CD4-positive, alpha-beta T cell treated with Interleukin-17A for 1 hour (primary cell): ENCODE measurements at regions not wholly inside any gene's neighbourhood (a gene's known extent, or its start where the extent isn't known, plus 50 kb on each side); places are given as distances from the start of the nearest gene placed in this dataset.
"Not testable (repeated sequence)": the region's sequence is repeated elsewhere in the genome, so short reads cannot be mapped to it uniquely, and the experiment has no call there.

Source experiments
- DNase-seq: peaks from one replicate; pipeline ENCODE4 v3.0.0-alpha.2; 2020

- DNase-seq: no peak
These were observed 134.6 kb upstream of the TRIM24 start for GRCh38 chr7:138325434-138325833.

DNA sequence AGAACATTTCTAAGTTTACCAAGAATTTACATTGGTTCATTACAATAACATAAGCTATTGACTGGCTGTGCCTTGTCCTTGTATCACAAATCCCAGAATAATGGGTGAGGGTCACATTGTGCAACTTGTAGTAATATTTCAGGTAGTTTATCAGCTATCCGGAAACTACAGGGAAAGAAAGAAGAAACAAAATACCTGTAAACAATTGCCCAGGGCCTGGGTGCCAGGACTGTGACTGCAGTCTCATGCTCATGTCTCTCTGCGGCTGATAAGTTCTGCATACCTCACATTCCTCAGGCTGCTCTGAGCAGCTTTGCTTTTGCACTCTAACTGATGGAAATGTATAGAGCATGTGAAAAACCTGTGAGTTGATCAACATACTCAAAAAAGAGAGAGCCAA is 131.8 kb upstream of the TRIM24 start:
- no peak for DNase-seq

DNA sequence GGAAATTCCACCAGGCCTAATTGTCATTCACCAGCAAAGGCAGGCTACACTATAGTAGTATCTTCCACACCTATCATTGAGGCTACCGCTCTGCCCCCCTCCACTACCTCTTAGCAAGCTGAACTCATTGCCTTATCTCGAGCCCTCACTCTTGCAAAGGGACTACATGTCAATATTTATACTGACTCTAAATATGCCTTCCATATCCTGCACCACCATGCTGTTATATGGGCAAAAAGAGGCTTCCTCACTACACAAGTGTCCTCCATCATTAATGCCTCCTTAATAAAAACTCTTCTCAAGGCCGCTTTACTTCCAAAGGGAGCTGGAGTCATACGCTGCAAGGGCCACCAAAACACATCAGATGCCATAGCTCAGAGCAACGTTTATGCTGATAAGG is 127.2 kb upstream of the TRIM24 start:
- DNase-seq: not testable (repeated sequence)

DNA sequence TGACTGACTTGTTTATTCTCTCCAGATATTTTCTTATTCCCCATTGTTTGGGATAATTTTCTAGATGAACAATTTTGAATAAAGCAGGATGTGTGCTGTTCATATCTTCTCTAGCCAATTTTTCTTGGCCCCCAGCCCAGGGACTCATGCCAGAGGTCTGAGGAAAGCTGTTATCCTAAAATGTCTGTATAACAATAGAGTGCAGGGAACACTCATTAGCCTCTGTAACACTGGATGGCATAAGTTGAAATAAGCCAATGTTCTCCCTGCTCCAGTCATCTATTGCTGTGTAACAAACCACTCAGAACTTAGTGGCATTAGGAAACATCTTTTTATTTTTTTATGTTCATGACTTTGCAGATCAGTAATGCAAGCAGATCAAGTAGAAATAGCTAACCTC is 121.7 kb upstream of the TRIM24 start:
- DNase-seq: no peak

DNA sequence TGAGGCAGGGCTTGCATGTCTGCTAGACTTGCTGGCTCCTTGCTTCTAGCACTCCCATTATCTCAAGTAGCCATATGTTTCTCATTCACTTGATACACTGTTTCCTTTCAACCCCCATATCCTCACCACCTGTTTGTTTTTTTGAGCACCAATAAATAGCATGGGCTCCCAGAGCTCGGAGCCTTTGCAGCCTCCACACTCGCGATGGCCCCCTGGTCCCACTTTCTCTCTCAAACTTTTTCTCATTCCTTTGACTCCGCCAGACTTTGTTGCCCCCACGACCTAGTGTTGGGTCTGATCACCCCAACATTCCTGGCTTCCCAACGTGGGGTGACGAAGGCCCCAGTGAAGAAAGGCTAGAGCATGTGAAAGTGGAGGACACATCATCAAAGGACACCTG is 120.8 kb upstream of the TRIM24 start:
- DNase-seq: not testable (repeated sequence)

- no peak for DNase-seq
These were observed 117.1 kb upstream of the TRIM24 start for GRCh38 chr7:138342990-138343389.

DNA sequence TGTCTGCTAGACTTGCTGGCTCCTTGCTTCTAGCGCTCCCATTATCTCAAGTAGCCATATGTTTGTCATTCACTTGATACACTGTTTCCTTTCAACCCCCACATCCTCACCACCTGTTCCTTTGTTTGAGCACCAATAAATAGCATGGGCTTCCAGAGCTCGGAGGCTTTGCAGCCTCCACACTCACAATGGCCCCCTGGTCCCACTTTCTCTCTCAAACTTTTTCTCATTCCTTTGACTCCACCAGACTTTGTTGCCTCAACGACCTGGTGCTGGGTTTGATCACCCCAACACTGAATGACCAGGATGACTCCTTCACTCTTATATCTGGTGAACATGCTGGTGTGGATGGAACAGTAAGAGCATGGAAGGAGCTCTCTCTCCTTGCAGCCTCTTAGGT is 114.5 kb upstream of the TRIM24 start:
- DNase-seq: no peak

GRCh38 chr7:138346975-138347374 is 113.1 kb upstream of the TRIM24 start:
- no peak for DNase-seq

- no peak for DNase-seq
These were observed 110.0 kb upstream of the TRIM24 start for GRCh38 chr7:138349841-138350700.

GRCh38 chr7:138350701-138351357 is 109.2 kb upstream of the TRIM24 start:
- DNase-seq: no peak

GRCh38 chr7:138352570-138353461 is 107.2 kb upstream of the TRIM24 start:
- no peak for DNase-seq

DNA sequence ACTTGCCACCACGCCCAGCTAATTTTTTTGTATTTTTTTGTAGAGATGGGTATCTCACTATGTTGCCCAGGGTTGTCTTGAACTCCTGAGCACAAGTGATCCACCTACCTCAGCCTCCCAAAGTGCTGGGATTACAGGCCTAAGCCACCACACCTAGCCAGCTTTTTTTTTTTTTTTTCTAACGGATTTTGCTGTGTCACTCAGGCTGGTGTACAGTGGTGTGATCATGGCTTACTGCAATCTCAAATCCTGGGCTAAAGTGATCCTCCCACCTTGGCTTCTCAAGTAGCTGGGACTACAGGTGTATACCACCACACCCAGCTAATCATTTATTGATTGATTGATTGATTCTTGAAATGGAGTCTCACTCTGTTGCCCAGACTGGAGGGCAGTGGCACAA is 106.0 kb upstream of the TRIM24 start:
- no peak for DNase-seq

DNA sequence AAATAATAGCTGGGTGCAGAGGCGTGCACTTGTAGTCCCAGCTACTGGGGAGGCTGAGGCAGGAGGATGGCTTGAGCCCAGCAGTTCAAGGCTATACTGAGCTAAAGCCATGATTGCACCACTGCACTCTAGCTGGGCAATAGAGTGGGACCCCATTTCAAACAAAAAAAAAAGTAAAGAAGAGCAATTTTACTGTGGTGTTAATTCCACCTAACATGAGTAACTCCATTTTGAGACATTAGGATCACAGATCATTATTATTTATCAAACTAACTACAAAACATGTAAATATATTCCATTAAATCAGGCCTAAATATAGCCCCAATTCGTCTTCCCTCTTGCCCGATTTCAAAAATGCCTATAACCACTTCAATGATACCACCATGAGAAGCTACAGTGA is 104.8 kb upstream of the TRIM24 start:
- no peak for DNase-seq

DNA sequence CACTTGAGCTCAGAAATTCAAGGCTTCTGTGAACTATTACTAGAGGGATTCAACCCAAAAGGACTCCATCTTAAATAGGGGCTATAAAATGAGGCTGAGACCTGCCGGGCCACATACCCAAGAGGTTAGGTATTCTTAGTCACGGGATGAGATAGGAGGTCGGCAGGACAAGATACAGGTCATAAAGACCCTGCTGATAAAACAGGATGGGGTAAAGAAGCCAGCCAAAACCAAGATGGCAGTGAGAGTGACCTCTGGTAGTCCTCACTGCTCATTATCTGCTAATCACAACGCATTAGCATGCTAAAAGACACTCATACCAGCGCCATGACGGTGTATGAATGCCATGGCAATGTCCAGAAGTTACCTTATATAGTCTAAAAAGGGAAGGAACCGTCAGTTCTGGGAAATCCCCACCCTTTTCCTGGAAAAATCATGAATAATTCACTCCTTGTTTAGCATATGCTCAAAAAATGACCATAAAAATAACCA is 101.2 kb upstream of the TRIM24 start:
- DNase-seq: no peak

- no peak for DNase-seq
These were observed 100.0 kb upstream of the TRIM24 start for GRCh38 chr7:138359870-138360559.

DNA sequence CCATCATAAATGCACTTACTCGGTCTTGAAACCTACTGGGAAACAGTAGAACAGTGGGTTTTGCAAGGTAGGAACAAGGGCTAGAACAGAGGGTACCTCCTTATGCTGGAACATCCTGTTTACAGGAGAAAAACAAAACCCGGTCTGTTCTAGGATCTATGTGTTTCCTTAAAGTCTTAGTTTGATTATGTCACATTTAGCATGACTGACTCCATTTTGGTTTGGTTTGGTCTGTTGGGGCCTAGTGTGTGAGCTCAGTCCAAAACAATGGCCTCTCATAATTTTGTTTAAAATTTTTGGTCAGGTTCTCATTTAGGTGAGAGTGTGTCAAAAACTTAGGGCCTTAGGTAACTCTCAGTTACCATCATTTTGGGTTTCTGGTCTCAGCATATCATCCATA is 96.3 kb upstream of the TRIM24 start:
- DNase-seq: no peak

DNA sequence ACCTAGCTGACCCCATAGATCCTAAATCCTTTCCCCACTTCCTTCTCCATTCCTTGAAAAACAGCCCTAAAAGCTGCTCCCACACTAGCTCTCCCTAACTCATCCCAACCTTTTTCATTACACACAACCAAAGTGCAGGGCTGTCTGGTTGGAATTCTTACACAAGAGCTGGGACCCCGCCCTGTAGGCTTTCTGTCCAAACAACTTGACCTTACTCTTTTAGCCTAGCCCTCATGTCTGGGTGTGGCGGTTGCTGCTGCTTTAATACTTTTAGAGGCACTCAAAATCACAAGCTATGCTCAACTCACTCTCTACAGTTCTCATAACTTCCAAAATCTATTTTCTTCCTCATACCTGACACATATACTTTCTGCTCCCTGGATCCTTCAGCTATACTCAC is 93.9 kb upstream of the TRIM24 start:
- not testable (repeated sequence) for DNase-seq

- DNase-seq: not testable (repeated sequence)
These were observed 93.4 kb upstream of the TRIM24 start for GRCh38 chr7:138366676-138367075.

DNA sequence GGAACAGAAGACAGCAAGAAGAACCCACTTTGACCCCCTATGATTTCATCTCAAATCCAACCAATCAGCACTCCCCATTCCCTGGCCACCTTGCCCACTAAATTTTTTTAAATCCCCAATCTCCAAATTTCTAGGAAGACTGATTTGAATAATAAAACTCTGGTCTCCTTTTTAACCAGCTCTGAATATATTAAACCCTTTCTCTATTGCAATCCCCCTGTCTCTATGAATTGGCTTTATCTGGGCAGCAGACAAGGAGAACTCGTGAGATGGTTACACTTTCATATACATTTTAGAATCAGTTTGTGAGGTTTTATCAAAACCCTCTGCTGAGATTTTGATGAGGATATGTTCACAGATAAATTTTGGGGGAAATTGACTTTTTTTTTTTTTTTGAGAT is 90.3 kb upstream of the TRIM24 start:
- no peak for DNase-seq

DNA sequence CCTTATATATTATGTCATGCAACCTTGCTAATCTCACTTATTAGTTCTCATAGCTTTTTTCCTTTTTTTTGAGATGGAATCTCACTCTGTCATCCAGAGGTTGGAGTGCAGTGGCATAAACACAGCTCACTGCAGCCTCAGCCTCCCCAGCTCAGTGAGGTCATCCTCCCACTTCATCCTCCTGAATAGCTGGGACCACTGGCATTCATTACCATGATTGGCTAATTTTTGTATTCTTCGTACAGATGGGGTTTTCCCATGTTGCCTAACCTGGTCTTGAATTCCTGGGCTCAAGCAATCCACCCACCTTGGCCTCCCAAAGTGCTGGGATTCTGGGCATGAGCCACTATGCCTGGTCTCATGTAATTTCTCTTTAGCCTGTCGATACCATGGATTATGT is 89.1 kb upstream of the TRIM24 start:
- no peak for DNase-seq

DNA sequence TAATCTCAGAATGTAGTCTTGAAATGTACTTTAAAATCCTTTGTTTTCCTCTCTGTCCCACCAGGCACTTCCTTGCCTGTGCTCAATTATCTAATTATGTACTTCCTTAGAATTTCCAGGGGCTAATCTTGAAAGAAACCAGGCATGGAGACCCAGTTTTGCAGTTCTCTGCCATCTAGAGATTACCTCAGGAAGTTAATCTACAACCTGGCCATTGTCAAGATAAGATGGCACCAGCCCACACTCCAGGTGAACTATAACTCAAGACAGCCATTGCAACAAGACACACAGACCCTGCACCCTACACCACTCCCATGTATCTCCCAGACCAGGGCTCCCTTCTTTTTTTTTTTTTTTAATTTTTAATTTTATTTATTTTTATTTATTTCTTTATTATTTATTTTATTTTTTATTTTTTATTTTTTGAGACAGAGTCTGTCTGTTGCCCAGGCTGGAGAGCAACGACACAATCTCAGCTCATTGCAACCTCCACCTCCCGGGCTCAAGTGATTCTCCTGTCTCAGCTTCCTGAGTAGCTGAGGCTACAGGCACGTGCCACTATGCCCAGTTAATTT is 85.9 kb upstream of the TRIM24 start:
- no peak for DNase-seq

GRCh38 chr7:138377306-138377705 is 82.8 kb upstream of the TRIM24 start:
- no peak for DNase-seq
